GM23338 (cell line): ENCODE measurements at regions not wholly inside any gene's neighbourhood (a gene's known extent, or its start where the extent isn't known, plus 50 kb on each side); places are given as distances from the start of the nearest gene placed in this dataset.

Source experiments
- ATAC-seq: fragments of 200-7000 bp; cut with Tn5 transposase; 3 replicates; pipeline ENCODE4 v1.9.1; 2020
- DNase-seq: peaks from one replicate; pipeline ENCODE4 v3.0.0-alpha.2; 2015; ENCODE audit warnings: low spot score
- H2AFZ ChIP-seq: fragments of 200-600 bp; sonication (generic); 2 replicates; pipeline ENCODE4 v1.8.0; 2016; ENCODE audit warnings: antibody characterized with exemption, mild to moderate bottlenecking, moderate library complexity
- H3F3A ChIP-seq: fragments of 200-600 bp; sonication (generic); replicated peaks from 2 replicates; pipeline ENCODE4 v1.8.0; 2017; ENCODE audit warnings: antibody characterized with exemption, mixed run types, low read depth
- H3K27ac ChIP-seq: fragments of 200-600 bp; sonication (generic); 2 replicates; pipeline ENCODE4 v1.6.1; 2016; ENCODE audit warnings: low read depth
- H3K27me3 ChIP-seq: fragments of 200-600 bp; sonication (generic); 2 replicates; pipeline ENCODE4 v1.8.0; 2016; ENCODE audit warnings: mild to moderate bottlenecking, mixed run types, moderate library complexity; ENCODE audit not compliant: insufficient read depth
- H3K36me3 ChIP-seq: fragments of 200-600 bp; sonication (generic); 2 replicates; pipeline ENCODE4 v1.8.0; 2016; ENCODE audit warnings: mild to moderate bottlenecking; ENCODE audit not compliant: insufficient read depth
- H3K4me1 ChIP-seq: fragments of 200-600 bp; sonication (generic); 2 replicates; pipeline ENCODE4 v1.8.0; 2016; ENCODE audit warnings: mild to moderate bottlenecking, moderate library complexity; ENCODE audit not compliant: insufficient read depth
- H3K4me2 ChIP-seq: fragments of 200-600 bp; sonication (generic); 2 replicates; pipeline ENCODE4 v1.7.1; 2017; ENCODE audit warnings: mixed run types
- H3K4me3 ChIP-seq: fragments of 200-600 bp; sonication (generic); 2 replicates; pipeline ENCODE4 v1.6.1; 2016; ENCODE audit warnings: mixed run types
- H3K79me2 ChIP-seq: fragments of 200-600 bp; sonication (generic); replicated peaks from 2 replicates; pipeline ENCODE4 v1.8.0; 2017; ENCODE audit warnings: mild to moderate bottlenecking; ENCODE audit not compliant: insufficient read depth
- H3K9me2 ChIP-seq: fragments of 200-600 bp; sonication (generic); 2 replicates; pipeline ENCODE4 v1.8.0; 2017; ENCODE audit not compliant: insufficient read depth
- H4K20me1 ChIP-seq: fragments of 200-600 bp; sonication (generic); replicated peaks from 2 replicates; pipeline ENCODE4 v1.8.0; 2017; ENCODE audit warnings: mild to moderate bottlenecking; ENCODE audit not compliant: insufficient read depth
- H3K27ac Mint-ChIP-seq: 2 replicates; pipeline ENCODE4 v1.8.0; 2020; ENCODE audit warnings: inconsistent platforms, mild to moderate bottlenecking, moderate library complexity, mixed read lengths
- H3K27me3 Mint-ChIP-seq: 3 replicates; pipeline ENCODE4 v1.8.0; 2022; ENCODE audit warnings: low read depth, mild to moderate bottlenecking, moderate library complexity, mixed read lengths, inconsistent platforms; ENCODE audit not compliant: insufficient read depth, poor library complexity
- H3K36me3 Mint-ChIP-seq: 3 replicates; pipeline ENCODE4 v1.8.0; 2021; ENCODE audit warnings: low read depth, mild to moderate bottlenecking, inconsistent platforms, moderate library complexity, mixed read lengths
- H3K4me1 Mint-ChIP-seq: 3 replicates; pipeline ENCODE4 v1.8.0; 2020; ENCODE audit warnings: mild to moderate bottlenecking, inconsistent platforms, mixed read lengths
- H3K4me3 Mint-ChIP-seq: 3 replicates; pipeline ENCODE4 v1.8.0; 2021; ENCODE audit warnings: moderate library complexity, mild to moderate bottlenecking, inconsistent platforms, mixed read lengths
- H3K9me3 Mint-ChIP-seq: 3 replicates; pipeline ENCODE4 v1.8.0; 2020; ENCODE audit warnings: moderate library complexity, mild to moderate bottlenecking, inconsistent platforms, mixed read lengths
- CREB1 ChIP-seq: fragments of 250-450 bp; sonication (Bioruptor Pico); IDR thresholded peaks from 2 replicates; pipeline ENCODE4 v1.5.0; 2020; ENCODE audit warnings: low read depth, mild to moderate bottlenecking, moderate library complexity
- CTCF ChIP-seq, 2 experiments: fragments of 200-600 bp in 1 of 2; sonication (generic) in 1 of 2; conservative IDR thresholded peaks; 2 replicates each; pipeline versions ENCODE4 v1.5.1 to v1.6.1; 2016 to 2017; ENCODE audit warnings: antibody characterized with exemption in 2 of 2, low read depth in 2 of 2, mild to moderate bottlenecking in 2 of 2, moderate library complexity in 1 of 2
- ETS1 ChIP-seq: IDR thresholded peaks from 2 replicates; pipeline ENCODE4 v1.6.1; 2016; ENCODE audit warnings: antibody characterized with exemption
- EZH2 ChIP-seq: fragments of 200-600 bp; sonication (generic); IDR thresholded peaks from one replicate; pipeline ENCODE4 v1.8.0; 2017; ENCODE audit warnings: antibody characterized with exemption, mild to moderate bottlenecking, low read depth; ENCODE audit not compliant: unreplicated experiment
- EZH2phosphoT487 ChIP-seq: fragments of 200-600 bp; sonication (generic); IDR thresholded peaks from one replicate; pipeline ENCODE4 v1.8.1; 2018; ENCODE audit warnings: antibody characterized with exemption; ENCODE audit not compliant: unreplicated experiment
- JUNB ChIP-seq: IDR thresholded peaks from one replicate; pipeline ENCODE4 v1.6.1; 2016; ENCODE audit warnings: antibody characterized with exemption; ENCODE audit not compliant: unreplicated experiment
- NANOG ChIP-seq: IDR thresholded peaks from 2 replicates; pipeline ENCODE4 v1.6.1; 2016; ENCODE audit warnings: antibody characterized with exemption, borderline replicate concordance
- POLR2AphosphoS5 ChIP-seq: IDR thresholded peaks from 2 replicates; pipeline ENCODE4 v1.6.1; 2016; ENCODE audit warnings: antibody characterized with exemption, low read depth
- REST ChIP-seq: IDR thresholded peaks from one replicate; pipeline ENCODE4 v1.6.1; 2018; ENCODE audit warnings: antibody characterized with exemption; ENCODE audit not compliant: unreplicated experiment
- STAT1 ChIP-seq: IDR thresholded peaks from one replicate; pipeline ENCODE4 v1.6.1; 2016; ENCODE audit warnings: antibody characterized with exemption; ENCODE audit not compliant: unreplicated experiment
- ZNF114 ChIP-seq: fragments of 250-450 bp; sonication (Bioruptor Pico); IDR thresholded peaks from 2 replicates; pipeline ENCODE4 v1.5.0; 2020; ENCODE audit warnings: mild to moderate bottlenecking, moderate library complexity
- ZNF331 ChIP-seq: fragments of 250-450 bp; sonication (Bioruptor Pico); IDR thresholded peaks from 2 replicates; pipeline ENCODE4 v1.5.0; 2020; ENCODE audit warnings: low read depth, mild to moderate bottlenecking, moderate library complexity
- ZNF462 ChIP-seq: fragments of 250-450 bp; sonication (Bioruptor Pico); IDR thresholded peaks from 2 replicates; pipeline ENCODE4 v1.5.0; 2020; ENCODE audit warnings: mild to moderate bottlenecking, moderate library complexity

DNA sequence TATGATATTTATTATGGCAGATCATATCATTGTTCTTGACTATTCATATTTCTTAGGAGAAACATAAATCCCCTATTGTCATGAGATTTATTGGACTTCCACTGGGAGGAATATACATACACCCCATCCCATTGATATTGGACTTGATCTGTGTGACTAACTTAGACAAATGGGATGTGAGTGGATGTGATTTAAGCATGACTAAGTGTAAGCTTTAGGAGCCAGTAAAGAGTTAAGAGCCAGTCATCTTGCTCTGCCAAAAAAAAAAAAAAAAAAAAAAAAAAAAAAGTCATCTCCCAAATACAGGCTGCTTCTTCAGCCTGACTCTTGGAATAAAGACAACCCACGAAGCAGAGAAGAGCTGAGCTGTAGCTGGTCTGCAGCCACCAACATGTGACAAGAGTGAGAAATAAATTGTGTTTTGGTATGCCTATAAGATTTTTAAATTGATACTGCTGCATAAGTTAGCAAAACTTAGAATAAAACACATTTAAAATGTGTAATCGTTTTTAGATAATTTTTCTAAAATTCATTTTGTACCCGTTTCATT lies 595.0 kb upstream of the LRRC4C start:
- Mint-ChIP-seq H3K27ac (no peak overlapping the region), H3K9me3 (peaks cover 53% of the 10 kb centered on the region), H3K36me3 (peaks cover 2% of the 10 kb centered on the region; the same call in 1 of the 3 replicates), H3K4me3 (no peak overlapping the region), H3K4me1 (no peaks in the 10 kb centered on the region), H3K27me3 (no peaks in the 10 kb centered on the region)
- Histone ChIP-seq H3K36me3 (no peaks in the 10 kb centered on the region), H3K27ac (no peak overlapping the region), H3K4me2 (no peak overlapping the region), H3K4me3 (no peak overlapping the region), H3F3A (no peaks in the 10 kb centered on the region), H3K9me2 (no peaks in the 10 kb centered on the region; the same call in 1 of the 2 replicates), H3K27me3 (no peaks in the 10 kb centered on the region), H3K79me2 (no peaks in the 10 kb centered on the region), H2AFZ (no peak overlapping the region), H3K4me1 (no peaks in the 10 kb centered on the region), H4K20me1 (no peaks in the 10 kb centered on the region)
- ATAC-seq (no peak), DNase-seq (no peak)
- TF ChIP-seq ZNF114 (no peak), REST (no peak), ZNF331 (no peak), EZH2 (no peak), JUNB (no peak), EZH2phosphoT487 (no peak), POLR2AphosphoS5 (no peak), CTCF (conservative IDR thresholded peaks at IDR 0.05; ENCODE audit: low read depth in 2 of 2) (no peak), STAT1 (no peak), ZNF462 (CRISPR knock-in tag) (no peak), CREB1 (CRISPR knock-in tag) (no peak), NANOG (no peak), ETS1 (no peak)
